ENCODE measurements at regions not wholly inside any gene's neighbourhood (a gene's known extent, or its start where the extent isn't known, plus 50 kb on each side); places are given as distances from the start of the nearest gene placed in this dataset.
"Not testable (repeated sequence)": the region's sequence is repeated elsewhere in the genome, so short reads cannot be mapped to it uniquely, and the experiment has no call there.

GRCh38 chr18:59059140-59059539, 80.5 kb upstream of the SEC11C start:
- DNase-seq, result no peak

GRCh38 chr18:59060551-59060950, 79.1 kb upstream of the SEC11C start:
- DNase-seq, result no peak

GRCh38 chr18:59061914-59062642, 77.6 kb upstream of the SEC11C start:
- no peak for DNase-seq

GRCh38 chr18:59062643-59063006, 77.1 kb upstream of the SEC11C start:
- DNase-seq, result no peak

- DNase-seq, result no peak
These were observed 76.3 kb upstream of the SEC11C start for GRCh38 chr18:59063300-59063906.

- DNase-seq, result no peak
These were observed 75.8 kb upstream of the SEC11C start for GRCh38 chr18:59063912-59064311.

- no peak for DNase-seq
These were observed 74.0 kb upstream of the SEC11C start for GRCh38 chr18:59065684-59066083.

- no peak for DNase-seq
These were observed 71.8 kb upstream of the SEC11C start for GRCh38 chr18:59067873-59068272.

GRCh38 chr18:59068276-59069071, 71.2 kb upstream of the SEC11C start:
- no peak for DNase-seq

- peak; percentile 85 for DNase-seq
These were observed 69.3 kb upstream of the SEC11C start for GRCh38 chr18:59070181-59070912.

- no peak for DNase-seq
These were observed 66.8 kb upstream of the SEC11C start for GRCh38 chr18:59072727-59073421.

- DNase-seq, result no peak
These were observed 63.8 kb upstream of the SEC11C start for GRCh38 chr18:59075923-59076322.

GRCh38 chr18:59079264-59079663, 60.4 kb upstream of the SEC11C start:
- no peak for DNase-seq

GRCh38 chr18:59079687-59080501, 59.8 kb upstream of the SEC11C start:
- not testable (repeated sequence) for DNase-seq

GRCh38 chr18:59083136-59083818, 56.4 kb upstream of the SEC11C start:
- DNase-seq, result no peak

- no peak for DNase-seq
These were observed 54.4 kb upstream of the SEC11C start for GRCh38 chr18:59085126-59085794.

GRCh38 chr18:59085797-59086196, 53.9 kb upstream of the SEC11C start:
- DNase-seq, result no peak

- no peak for DNase-seq
These were observed 53.2 kb upstream of the SEC11C start for GRCh38 chr18:59086522-59086921.

GRCh38 chr18:59087391-59087790, 52.3 kb upstream of the SEC11C start:
- DNase-seq, result no peak
